Neutrophil (primary cell): ENCODE measurements at regions not wholly inside any gene's neighbourhood (a gene's known extent, or its start where the extent isn't known, plus 50 kb on each side); places are given as distances from the start of the nearest gene placed in this dataset.

Experiments
- H3K27ac ChIP-seq: fragments of 200-600 bp; sonication (generic); 2 replicates; pipeline ENCODE4 v1.5.1; 2016; ENCODE audit warnings: mild to moderate bottlenecking, moderate library complexity
- H3K27me3 ChIP-seq: fragments of 200-600 bp; sonication (generic); 2 replicates; pipeline ENCODE4 v1.6.0; 2016; ENCODE audit warnings: mild to moderate bottlenecking
- H3K36me3 ChIP-seq: fragments of 200-600 bp; sonication (generic); 2 replicates; pipeline ENCODE4 v1.5.1; 2017
- H3K4me1 ChIP-seq, 2 experiments: fragments of 200-600 bp in 1 of 2; sonication (generic) in 1 of 2; 1 replicate in 1 of 2; 2 replicates in 1 of 2; pipeline versions ENCODE4 v1.5.1 to v1.6.1; 2013 to 2016; ENCODE audit warnings: low read depth in 1 of 2, low read length in 1 of 2, mild to moderate bottlenecking in 1 of 2, moderate library complexity in 1 of 2; ENCODE audit not compliant: control insufficient read depth in 1 of 2, insufficient read depth in 1 of 2
- H3K4me3 ChIP-seq, 2 experiments: fragments of 200-600 bp in 1 of 2; sonication (generic) in 1 of 2; 1 replicate in 1 of 2; 2 replicates in 1 of 2; pipeline ENCODE4 v1.5.1; 2013 to 2016; ENCODE audit warnings: low read depth in 1 of 2, low read length in 1 of 2, mild to moderate bottlenecking in 1 of 2, moderate library complexity in 1 of 2
- H3K9me3 ChIP-seq: fragments of 200-600 bp; sonication (generic); 2 replicates; pipeline ENCODE4 v1.5.1; 2016
- TF ChIP-seq, protein P1 (sequence below): fragments of 200-600 bp; sonication (generic); IDR thresholded peaks from 2 replicates; pipeline ENCODE4 v1.5.1; 2016; ENCODE audit warnings: antibody characterized with exemption

DNA sequence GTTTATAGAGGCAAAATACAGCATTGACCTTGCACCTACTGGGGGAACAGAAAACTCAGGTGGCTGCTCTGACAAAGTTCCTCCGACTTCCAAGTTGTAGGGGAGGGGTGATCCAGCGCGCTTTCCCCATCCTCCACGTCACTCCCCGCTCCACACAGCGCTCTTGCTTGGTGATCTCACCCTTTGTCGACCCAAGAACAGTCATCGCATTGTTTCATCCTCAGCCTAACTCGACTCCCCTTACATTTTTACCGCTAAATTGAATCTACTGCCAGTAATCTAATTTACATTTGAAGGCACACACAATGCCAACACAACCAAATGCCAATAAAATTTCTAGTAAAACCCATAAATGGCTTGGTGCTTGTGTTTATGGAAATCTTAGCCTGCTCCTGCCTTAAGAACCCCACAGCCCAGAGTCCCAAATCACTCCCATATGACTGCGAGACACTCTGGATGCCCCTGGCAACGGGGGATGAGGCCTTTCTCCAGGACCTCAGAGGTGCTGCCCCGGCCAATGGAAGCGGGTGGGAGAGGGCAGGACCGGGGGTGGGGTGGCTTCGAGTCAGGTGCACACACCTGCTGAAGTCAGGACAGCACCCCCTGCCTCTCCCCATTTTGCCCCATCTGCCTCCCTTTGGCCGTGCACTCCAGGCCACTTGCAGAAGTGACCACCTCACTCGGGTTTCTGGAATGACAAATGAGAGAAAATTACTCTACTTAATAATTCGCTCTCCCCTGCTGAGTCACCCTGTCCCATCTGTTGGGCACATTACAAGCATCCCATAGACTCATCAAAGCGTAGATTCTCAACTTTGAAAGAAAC is 98.2 kb upstream of the GSC start:
- TF ChIP-seq, protein P1, sequence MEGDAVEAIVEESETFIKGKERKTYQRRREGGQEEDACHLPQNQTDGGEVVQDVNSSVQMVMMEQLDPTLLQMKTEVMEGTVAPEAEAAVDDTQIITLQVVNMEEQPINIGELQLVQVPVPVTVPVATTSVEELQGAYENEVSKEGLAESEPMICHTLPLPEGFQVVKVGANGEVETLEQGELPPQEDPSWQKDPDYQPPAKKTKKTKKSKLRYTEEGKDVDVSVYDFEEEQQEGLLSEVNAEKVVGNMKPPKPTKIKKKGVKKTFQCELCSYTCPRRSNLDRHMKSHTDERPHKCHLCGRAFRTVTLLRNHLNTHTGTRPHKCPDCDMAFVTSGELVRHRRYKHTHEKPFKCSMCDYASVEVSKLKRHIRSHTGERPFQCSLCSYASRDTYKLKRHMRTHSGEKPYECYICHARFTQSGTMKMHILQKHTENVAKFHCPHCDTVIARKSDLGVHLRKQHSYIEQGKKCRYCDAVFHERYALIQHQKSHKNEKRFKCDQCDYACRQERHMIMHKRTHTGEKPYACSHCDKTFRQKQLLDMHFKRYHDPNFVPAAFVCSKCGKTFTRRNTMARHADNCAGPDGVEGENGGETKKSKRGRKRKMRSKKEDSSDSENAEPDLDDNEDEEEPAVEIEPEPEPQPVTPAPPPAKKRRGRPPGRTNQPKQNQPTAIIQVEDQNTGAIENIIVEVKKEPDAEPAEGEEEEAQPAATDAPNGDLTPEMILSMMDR, result no peak
- no peak overlapping the region for H3K27ac ChIP-seq
- H3K4me1 ChIP-seq, result no peaks in the 10 kb centered on the region
- H3K4me3 ChIP-seq, result no peak overlapping the region
- no peaks in the 10 kb centered on the region for H3K36me3 ChIP-seq
- H3K27me3 ChIP-seq, result peaks cover 39% of the 10 kb centered on the region
- H3K9me3 ChIP-seq, result no peaks in the 10 kb centered on the region

DNA sequence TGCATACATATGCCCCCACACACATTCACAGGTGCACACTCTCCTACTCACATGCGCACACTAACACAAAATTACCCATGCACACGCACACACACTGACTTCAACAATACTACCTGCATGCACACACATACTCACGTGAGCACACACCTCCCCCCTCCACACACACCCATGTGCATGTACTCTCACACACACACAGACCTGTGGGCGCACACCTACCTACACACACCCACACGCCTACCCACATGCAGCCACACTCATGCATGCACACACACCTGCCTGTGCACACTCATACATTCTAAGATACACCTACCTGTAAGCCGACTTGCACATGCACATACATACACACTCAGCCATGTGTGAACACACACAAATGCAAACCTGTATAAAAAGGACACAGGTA is 97.3 kb upstream of the GSC start:
- no peaks in the 10 kb centered on the region for H3K36me3 ChIP-seq
- no peaks in the 10 kb centered on the region for H3K4me1 ChIP-seq
- H3K4me3 ChIP-seq, result no peak overlapping the region
- TF ChIP-seq, protein P1, result no peak
- no peak overlapping the region for H3K27ac ChIP-seq
- no peaks in the 10 kb centered on the region for H3K9me3 ChIP-seq
- H3K27me3 ChIP-seq, result peaks cover 46% of the 10 kb centered on the region

DNA sequence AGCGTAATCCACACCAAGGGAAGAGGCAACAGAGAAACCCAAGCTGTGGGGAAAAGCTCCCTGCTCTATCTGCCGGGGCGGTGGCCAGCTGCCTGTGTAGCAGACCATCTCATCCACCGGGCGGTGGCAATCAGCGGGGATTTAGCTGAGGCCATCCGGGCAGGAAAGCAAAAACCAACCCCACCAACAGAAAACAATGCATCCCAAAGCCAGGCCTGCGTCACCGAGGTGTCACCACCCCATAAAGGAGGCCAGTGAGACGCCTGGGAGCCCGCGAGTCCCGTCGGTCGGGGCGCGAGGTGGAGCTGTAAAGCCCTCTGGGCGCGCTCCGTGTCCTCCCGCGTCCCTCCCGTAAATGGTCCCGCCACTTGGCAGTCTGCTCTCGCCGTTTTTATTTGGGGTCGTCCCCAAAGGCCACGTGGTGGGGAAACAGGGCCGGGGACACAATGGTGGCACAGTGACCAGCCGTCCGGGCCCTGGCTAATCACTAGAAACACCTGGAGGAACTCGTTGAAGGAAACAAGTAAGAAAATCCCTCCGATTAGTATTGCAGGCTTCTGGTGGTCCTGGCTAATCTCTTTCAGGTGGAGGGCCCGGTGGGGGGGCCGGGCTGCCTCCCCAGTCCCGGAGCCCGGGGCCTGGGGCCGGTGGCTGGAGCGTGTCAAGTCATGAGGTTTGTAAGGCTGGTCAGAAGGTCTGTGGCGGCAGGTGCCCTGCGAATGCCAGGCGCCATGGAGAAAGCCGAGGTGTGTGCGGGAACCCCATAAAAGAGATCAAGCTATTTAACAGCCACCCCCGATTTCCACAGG is 94.7 kb upstream of the GSC start:
- H3K27me3 ChIP-seq, result peaks cover 58% of the 10 kb centered on the region
- H3K4me3 ChIP-seq, result no peak overlapping the region
- no peak overlapping the region for H3K27ac ChIP-seq
- no peaks in the 10 kb centered on the region for H3K9me3 ChIP-seq
- no peaks in the 10 kb centered on the region for H3K4me1 ChIP-seq
- H3K36me3 ChIP-seq, result no peaks in the 10 kb centered on the region
- TF ChIP-seq, protein P1, result no peak

DNA sequence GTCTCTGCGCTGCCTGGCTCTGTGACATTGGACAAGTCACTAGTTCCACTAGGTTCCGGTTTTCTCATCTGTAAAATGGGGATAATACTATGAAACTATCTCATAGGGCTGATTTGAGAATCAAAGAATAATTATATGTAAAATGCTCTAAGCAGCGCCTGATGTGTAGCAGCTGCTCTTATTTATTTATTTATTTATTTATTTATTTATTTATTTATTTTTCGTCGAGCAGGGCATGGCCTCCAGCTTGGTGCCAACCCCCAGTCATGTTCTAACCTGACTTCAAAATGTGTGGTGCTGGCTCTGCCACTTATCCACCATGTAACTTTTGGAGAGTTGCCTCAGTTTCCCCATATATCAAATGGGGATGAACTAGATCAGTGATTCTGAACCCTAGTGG is 93.5 kb upstream of the GSC start:
- Histone ChIP-seq H3K36me3 (no peaks in the 10 kb centered on the region), H3K4me3 (no peak overlapping the region), H3K27me3 (peaks cover 58% of the 10 kb centered on the region), H3K27ac (no peak overlapping the region), H3K4me1 (no peaks in the 10 kb centered on the region), H3K9me3 (no peaks in the 10 kb centered on the region)
- TF ChIP-seq, protein P1, result no peak

DNA sequence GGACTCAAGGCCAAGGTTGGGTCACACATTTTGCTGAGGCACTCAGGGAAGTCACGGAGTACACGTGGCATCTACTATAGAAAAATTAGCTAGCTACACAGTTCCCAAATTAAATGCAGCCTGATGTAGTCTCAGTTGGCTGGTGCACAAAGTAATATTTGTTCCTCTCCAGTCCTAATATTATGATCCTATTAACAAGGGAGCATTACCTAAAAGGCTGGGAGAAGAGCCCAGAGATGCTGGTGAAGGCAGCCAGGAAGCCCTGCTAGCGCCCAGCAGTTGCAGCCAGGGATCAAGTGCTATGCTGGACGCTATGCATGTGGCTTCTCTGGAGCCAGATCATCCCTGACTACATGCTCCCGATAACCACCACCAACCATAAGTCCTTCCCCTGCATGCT is 88.0 kb upstream of the GSC start:
- Histone ChIP-seq H3K9me3 (no peaks in the 10 kb centered on the region), H3K4me1 (no peaks in the 10 kb centered on the region), H3K4me3 (no peak overlapping the region), H3K27ac (no peak overlapping the region), H3K36me3 (no peaks in the 10 kb centered on the region), H3K27me3 (peaks cover 24% of the 10 kb centered on the region)
- TF ChIP-seq, protein P1, result no peak
